ENCODE measurements at regions not wholly inside any gene's neighbourhood (a gene's known extent, or its start where the extent isn't known, plus 50 kb on each side); places are given as distances from the start of the nearest gene placed in this dataset.

GRCh38 chr4:72948080-72948479, 121.4 kb downstream of the COX18 start:
- DNase-seq (ENCODE audit: low spot score) = no peak
- Histone ChIP-seq H3K9ac (ENCODE audit: low read depth in 1 of 2, low read length in 2 of 2) (no peak overlapping the region), H3K27me3 (ENCODE audit: control insufficient read depth in 4 of 4, insufficient read depth in 4 of 4, low read length in 3 of 4) (no peaks in the 10 kb centered on the region), H3K9me3 (ENCODE audit: control insufficient read depth in 4 of 4, low read length in 3 of 4) (peaks cover 0 to 6% (median 0%) of the 10 kb centered on the region in 4 donors), H3K27ac (ENCODE audit: low read depth in 1 of 2, low read length in 2 of 2) (no peak overlapping the region), H3K4me3 (ENCODE audit: low read depth in 1 of 3, low read length in 3 of 3) (no peak overlapping the region), H3K36me3 (ENCODE audit: control insufficient read depth in 4 of 4, insufficient read depth in 3 of 4, low read depth in 1 of 4, low read length in 3 of 4) (no peaks in the 10 kb centered on the region), H3K4me1 (ENCODE audit: control insufficient read depth in 4 of 4, insufficient read depth in 4 of 4, low read length in 3 of 4) (peaks cover 0 to 4% (median 0%) of the 10 kb centered on the region in 4 donors)
- WGBS = 94% methylated on average over 1 of the region's 1 CpG
- TF ChIP-seq FOXA2 (IDR thresholded peaks at IDR 0.05) = no peak

DNA sequence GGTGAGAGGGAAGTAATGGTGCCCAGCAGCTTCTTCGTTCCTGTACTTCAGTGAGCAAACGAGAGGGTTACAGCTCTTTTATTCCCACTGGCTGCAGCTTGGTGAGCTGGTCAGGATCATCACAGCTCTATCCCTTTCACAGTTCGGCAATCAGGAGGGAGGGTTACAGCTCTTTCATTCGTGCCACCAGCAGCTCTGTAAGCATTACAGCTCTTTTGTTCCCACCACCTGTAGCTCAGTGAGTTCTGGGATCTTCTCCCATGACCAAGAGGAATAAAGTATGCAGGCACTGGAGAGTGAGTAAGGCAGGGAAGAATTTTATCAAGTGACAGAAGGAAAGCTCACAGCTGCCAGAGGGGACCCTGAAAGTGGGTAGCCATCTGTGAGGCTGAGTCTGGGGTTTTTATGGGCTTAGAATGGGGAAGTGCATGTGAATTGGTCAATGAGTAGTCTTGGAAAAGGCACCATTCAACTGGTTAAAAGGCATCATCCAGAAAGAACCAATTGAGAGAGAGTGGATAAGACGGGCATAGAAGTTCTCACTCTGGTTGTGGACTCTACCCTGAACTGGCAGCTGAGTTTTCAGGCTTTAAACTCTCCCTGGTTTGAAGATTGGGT, 123.7 kb downstream of the COX18 start:
- Histone ChIP-seq H3K27me3 (ENCODE audit: control insufficient read depth in 4 of 4, insufficient read depth in 4 of 4, low read length in 3 of 4) (no peaks in the 10 kb centered on the region), H3K4me3 (ENCODE audit: low read depth in 1 of 3, low read length in 3 of 3) (no peak overlapping the region), H3K9ac (ENCODE audit: low read depth in 1 of 2, low read length in 2 of 2) (no peak overlapping the region), H3K27ac (ENCODE audit: low read depth in 1 of 2, low read length in 2 of 2) (no peak overlapping the region), H3K9me3 (ENCODE audit: control insufficient read depth in 4 of 4, low read length in 3 of 4) (peaks cover 0 to 6% (median 0%) of the 10 kb centered on the region in 4 donors), H3K4me1 (ENCODE audit: control insufficient read depth in 4 of 4, insufficient read depth in 4 of 4, low read length in 3 of 4) (peaks cover 0 to 4% (median 0%) of the 10 kb centered on the region in 4 donors), H3K36me3 (ENCODE audit: control insufficient read depth in 4 of 4, insufficient read depth in 3 of 4, low read depth in 1 of 4, low read length in 3 of 4) (no peaks in the 10 kb centered on the region)
- WGBS = 83% methylated on average over 5 of the region's 5 CpGs
- no peak for DNase-seq (ENCODE audit: low spot score)
- no peak for TF ChIP-seq FOXA1 (IDR thresholded peaks at IDR 0.05)
- no peak for TF ChIP-seq SP1 (IDR thresholded peaks at IDR 0.05)
- no peak for TF ChIP-seq NR2F2 (IDR thresholded peaks at IDR 0.05)
- no peak for TF ChIP-seq YY1 (IDR thresholded peaks at IDR 0.05)

GRCh38 chr4:72942565-72942964, 127.0 kb downstream of the COX18 start:
- H3K4me1 ChIP-seq (ENCODE audit: control insufficient read depth in 4 of 4, insufficient read depth in 4 of 4, low read length in 3 of 4) = peaks cover 0 to 4% (median 0%) of the 10 kb centered on the region in 4 donors
- no peaks in the 10 kb centered on the region for H3K36me3 ChIP-seq (ENCODE audit: control insufficient read depth in 4 of 4, insufficient read depth in 3 of 4, low read depth in 1 of 4, low read length in 3 of 4)
- H3K9me3 ChIP-seq (ENCODE audit: control insufficient read depth in 4 of 4, low read length in 3 of 4) = peaks cover 0 to 6% (median 0%) of the 10 kb centered on the region in 4 donors
- H3K27me3 ChIP-seq (ENCODE audit: control insufficient read depth in 4 of 4, insufficient read depth in 4 of 4, low read length in 3 of 4) = no peaks in the 10 kb centered on the region
- 64% methylated on average over 4 of the region's 4 CpGs for WGBS
- no peak overlapping the region for H3K9ac ChIP-seq (ENCODE audit: low read depth in 1 of 2, low read length in 2 of 2)
- DNase-seq (ENCODE audit: low spot score) = no peak
- no peak overlapping the region for H3K4me3 ChIP-seq (ENCODE audit: low read depth in 1 of 3, low read length in 3 of 3)
- TF ChIP-seq TAF1 (conservative IDR thresholded peaks at IDR 0.05) (no peak), JUND (IDR thresholded peaks at IDR 0.05) (no peak), RXRA (IDR thresholded peaks at IDR 0.05) (no peak), FOXA2 (IDR thresholded peaks at IDR 0.05) (no peak), NR2F2 (IDR thresholded peaks at IDR 0.05) (no peak), YY1 (IDR thresholded peaks at IDR 0.05) (no peak), SP1 (IDR thresholded peaks at IDR 0.05) (no peak), HNF4G (IDR thresholded peaks at IDR 0.05) (no peak), FOXA1 (IDR thresholded peaks at IDR 0.05) (no peak), ZBTB33 (IDR thresholded peaks at IDR 0.05) (no peak), RAD21 (IDR thresholded peaks at IDR 0.05) (no peak), EGR1 (IDR thresholded peaks at IDR 0.05; ENCODE audit: low read depth in 2 of 2) (no peak), GABPA (IDR thresholded peaks at IDR 0.05 in 1 of 2, conservative IDR thresholded peaks at IDR 0.05 in 1 of 2) (no peak), HNF4A (conservative IDR thresholded peaks at IDR 0.05) (no peak), REST (IDR thresholded peaks at IDR 0.05) (no peak), ATF3 (IDR thresholded peaks at IDR 0.05) (no peak)
- TF ChIP-seq, protein P1, sequence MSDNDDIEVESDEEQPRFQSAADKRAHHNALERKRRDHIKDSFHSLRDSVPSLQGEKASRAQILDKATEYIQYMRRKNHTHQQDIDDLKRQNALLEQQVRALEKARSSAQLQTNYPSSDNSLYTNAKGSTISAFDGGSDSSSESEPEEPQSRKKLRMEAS (IDR thresholded peaks at IDR 0.05) = no peak
- TF ChIP-seq, protein P2, sequence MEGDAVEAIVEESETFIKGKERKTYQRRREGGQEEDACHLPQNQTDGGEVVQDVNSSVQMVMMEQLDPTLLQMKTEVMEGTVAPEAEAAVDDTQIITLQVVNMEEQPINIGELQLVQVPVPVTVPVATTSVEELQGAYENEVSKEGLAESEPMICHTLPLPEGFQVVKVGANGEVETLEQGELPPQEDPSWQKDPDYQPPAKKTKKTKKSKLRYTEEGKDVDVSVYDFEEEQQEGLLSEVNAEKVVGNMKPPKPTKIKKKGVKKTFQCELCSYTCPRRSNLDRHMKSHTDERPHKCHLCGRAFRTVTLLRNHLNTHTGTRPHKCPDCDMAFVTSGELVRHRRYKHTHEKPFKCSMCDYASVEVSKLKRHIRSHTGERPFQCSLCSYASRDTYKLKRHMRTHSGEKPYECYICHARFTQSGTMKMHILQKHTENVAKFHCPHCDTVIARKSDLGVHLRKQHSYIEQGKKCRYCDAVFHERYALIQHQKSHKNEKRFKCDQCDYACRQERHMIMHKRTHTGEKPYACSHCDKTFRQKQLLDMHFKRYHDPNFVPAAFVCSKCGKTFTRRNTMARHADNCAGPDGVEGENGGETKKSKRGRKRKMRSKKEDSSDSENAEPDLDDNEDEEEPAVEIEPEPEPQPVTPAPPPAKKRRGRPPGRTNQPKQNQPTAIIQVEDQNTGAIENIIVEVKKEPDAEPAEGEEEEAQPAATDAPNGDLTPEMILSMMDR (IDR thresholded peaks at IDR 0.05; ENCODE audit: low read depth, low read length, missing input control) = no peak
- no peak overlapping the region for H3K27ac ChIP-seq (ENCODE audit: low read depth in 1 of 2, low read length in 2 of 2)
